ENCODE measurements at regions not wholly inside any gene's neighbourhood (a gene's known extent, or its start where the extent isn't known, plus 50 kb on each side); places are given as distances from the start of the nearest gene placed in this dataset.
"Not testable (repeated sequence)": the region's sequence is repeated elsewhere in the genome, so short reads cannot be mapped to it uniquely, and the experiment has no call there.

DNA sequence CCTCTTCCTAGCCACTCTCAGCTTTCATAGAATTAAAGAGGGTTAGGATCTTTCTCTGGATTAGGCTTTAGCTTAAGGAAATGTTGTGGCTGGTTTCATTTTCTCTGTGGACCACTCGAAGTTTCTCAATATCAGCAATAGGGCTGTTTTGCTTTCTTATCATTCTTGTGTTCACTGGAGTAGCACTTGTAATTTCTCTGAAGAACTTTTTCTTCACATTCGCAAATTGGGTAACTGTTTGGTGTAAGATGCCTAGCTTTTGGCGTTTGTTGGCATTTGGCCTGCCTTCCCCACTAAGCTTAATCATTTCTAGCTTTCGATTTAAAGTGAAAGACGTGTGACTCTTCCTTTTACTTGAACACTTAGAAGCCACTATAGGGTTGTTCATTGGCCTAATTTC lies 210.8 kb upstream of the PROX1 start:
- no peak for DNase-seq (ENCODE audit: low read depth, low spot score)

DNA sequence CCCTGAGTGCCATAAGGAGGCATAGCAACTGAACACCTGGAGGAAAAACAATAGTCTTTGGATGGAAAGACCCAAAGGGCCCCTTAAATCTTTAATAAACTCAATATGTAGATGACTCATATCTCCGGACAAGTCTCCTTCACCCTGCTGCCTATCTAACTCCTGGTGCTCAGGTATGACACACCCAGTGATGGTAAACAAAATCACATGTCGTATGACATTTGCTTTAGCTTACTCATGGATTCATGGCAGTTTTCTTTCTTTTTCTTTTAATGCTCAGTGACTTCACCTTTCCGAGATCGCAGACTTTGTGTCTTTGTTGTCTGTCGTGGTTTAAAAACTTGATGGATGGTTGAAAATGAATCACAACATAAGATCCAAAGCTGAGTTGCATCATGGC lies 208.5 kb upstream of the PROX1 start:
- no peak for DNase-seq (ENCODE audit: low read depth, low spot score)

DNA sequence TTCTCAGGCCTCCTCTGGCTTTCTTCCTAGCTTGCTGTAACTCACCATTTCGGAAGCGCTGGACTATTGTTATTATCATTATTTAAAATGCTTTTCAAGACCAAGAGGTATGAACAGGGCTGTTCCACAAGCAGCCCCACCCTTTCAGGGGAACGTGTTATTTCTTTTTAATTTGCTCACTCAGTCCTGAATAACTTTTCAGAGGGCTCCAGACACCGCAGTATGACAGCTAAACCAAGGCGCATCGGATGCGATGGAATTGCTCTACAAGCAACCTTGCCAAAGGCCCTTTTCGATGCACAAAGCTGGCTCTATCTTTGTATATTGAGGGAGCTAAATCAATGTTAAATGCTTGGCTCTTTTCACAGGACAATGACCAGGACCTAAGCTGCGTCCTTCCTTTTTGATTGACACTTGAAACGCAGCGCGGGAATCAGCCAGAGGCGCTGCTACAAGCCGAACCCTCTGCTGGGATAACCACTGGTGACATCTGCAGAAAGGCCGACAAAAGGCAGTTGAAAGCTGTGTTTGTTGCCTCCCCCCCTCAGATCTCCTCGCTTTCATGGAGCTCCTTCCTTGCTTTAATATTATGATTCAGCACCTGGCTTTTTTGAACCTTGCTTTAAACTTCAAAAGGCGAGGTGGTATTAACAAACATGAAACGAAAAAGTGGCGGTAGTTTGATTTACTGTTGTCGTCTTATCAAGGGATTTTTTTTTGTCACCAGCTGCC lies 204.7 kb upstream of the PROX1 start:
- peak; percentile 49 for DNase-seq (ENCODE audit: low read depth, low spot score)

DNA sequence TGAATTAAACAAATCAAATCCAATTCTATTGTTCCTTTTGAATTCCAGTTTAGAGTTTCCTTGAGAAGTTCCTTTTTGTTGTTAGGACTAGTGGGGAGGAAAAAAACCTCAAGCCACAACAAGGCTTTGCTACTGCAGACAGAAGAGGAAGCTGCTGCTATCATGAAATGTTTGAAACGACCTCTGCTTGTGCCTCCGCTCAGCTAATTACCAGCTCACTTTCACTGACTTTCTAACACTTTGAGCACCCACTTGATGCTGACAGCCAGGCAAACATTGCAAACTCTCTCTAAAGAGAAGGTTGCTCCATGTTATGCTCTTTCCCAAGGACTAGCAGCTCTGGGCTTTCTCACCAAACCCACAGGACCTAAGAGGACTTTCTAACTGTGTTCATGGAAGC lies 203.9 kb upstream of the PROX1 start:
- no peak for DNase-seq (ENCODE audit: low read depth, low spot score)

DNA sequence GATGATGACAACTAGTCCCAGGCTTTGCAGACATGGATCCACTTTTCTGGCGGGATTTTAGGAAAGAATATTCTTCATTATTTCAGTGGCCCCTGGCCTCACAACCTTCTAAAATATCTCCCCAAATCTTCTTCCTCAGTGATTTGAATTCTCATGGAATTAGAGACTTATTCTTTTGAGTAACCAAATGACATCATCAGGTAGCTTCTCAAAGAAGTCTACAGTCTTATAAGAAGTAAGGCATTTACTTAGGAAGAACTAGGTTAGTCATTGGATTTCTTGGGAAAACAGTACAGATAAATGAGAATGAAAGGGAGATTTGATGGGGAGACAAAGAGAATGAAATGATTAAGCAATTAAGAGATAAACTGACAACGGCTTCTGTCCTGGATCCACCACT lies 201.1 kb upstream of the PROX1 start:
- DNase-seq (ENCODE audit: low read depth, low spot score) = no peak

DNA sequence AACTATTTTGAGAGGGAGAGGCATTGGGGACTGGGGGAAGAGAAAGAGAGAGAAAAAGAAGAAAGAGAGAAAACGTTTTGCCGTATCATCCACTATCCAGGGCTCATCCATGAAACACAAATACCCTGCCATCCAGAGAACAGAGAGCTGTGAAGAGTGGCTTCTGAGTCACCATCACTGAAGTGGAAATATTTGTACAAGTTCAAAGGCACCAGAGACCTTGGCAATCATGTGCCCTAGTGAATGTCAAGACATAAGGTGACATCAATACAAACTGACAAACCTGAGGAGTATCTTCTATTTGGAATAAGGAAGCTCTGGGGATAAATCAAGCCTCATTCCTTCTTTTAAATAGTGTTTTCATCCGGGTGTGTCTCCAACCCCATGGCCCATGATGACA lies 197.2 kb upstream of the PROX1 start:
- DNase-seq (ENCODE audit: low read depth, low spot score) = no peak

DNA sequence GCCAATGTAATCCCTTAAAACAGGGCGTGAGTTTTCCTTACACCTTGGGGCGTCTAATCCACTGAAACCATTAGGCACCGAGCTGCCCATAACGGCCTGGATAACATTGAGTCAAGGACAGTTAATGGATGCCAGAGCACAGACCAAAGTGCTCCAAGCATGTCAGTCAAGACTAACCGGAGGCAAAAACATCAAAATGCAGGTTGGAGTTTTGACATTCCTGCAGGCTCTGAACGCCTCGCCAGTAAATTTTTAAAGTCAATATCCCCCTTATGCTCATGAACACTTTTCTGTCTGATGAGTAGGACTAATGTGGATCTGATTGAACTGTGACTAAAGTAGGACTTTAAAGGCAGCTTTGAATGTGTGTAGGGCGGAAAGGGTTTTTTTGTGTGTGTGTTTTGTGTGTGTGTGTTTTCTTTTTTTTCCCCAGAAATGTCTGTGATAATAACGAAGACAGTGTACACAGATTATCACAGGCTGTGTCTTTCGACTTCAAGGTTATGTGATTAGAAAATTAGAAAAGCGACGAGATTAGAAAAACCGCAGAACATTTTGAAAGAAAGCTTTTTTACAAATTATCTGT lies 194.2 kb upstream of the PROX1 start:
- DNase-seq (ENCODE audit: low read depth, low spot score) = no peak

DNA sequence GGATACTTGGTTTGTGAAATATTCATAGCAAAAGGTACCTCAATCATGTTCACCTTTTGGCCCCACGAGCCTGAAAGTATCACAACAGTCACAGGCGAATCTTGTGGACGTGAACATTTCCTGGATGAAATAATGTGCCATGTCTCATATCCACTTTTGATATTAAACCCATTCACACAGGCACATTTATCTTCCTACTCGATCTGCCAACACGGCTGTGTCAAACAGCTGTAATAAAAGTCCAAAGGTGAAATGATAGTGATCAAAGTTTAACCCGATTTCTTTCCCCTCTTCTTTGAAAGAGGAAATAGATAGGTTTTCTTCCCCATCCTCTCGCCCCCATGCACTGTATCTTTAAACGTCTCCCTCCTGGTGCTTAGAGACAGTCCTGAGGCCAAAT lies 191.2 kb upstream of the PROX1 start:
- no peak for DNase-seq (ENCODE audit: low read depth, low spot score)

DNA sequence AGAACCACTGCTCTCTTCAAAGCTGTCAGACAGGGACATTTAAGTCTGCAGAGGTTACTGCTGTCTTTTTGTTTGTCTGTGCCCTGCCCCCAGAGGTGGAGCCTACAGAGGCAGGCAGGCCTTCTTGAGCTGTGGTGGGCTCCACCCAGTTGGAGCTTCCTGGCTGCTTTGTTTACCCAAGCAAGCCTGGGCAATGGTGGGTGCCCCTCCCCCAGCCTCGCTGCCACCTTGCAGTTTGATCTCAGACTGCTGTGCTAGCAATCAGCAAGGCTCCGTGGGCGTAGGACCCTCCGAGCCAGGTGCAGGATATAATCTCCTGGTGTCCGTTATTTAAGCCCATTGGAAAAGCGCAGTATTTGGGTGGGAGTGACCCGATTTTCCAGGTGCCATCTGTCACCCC lies 179.5 kb upstream of the PROX1 start:
- DNase-seq (ENCODE audit: low read depth, low spot score) = not testable (repeated sequence)

DNA sequence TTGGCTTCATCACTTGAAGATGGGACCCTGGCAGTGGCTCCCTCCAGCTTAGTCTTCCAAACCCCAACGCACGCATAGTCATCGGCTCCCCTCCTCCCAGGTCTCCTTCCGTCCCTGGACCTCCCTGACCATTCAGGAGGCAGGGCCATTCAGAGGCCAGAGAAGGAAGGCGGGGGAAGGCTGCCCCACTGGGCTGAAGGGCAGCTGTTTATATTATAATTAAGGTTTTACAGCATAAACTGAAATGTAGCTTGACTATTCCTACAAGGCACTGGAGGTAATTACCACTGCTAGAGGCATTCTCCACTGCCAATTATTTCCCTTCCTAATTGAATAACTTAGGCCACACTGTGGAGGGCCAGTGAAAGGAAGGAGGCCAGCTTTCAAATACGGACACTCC lies 170.6 kb upstream of the PROX1 start:
- DNase-seq (ENCODE audit: low read depth, low spot score) = no peak

DNA sequence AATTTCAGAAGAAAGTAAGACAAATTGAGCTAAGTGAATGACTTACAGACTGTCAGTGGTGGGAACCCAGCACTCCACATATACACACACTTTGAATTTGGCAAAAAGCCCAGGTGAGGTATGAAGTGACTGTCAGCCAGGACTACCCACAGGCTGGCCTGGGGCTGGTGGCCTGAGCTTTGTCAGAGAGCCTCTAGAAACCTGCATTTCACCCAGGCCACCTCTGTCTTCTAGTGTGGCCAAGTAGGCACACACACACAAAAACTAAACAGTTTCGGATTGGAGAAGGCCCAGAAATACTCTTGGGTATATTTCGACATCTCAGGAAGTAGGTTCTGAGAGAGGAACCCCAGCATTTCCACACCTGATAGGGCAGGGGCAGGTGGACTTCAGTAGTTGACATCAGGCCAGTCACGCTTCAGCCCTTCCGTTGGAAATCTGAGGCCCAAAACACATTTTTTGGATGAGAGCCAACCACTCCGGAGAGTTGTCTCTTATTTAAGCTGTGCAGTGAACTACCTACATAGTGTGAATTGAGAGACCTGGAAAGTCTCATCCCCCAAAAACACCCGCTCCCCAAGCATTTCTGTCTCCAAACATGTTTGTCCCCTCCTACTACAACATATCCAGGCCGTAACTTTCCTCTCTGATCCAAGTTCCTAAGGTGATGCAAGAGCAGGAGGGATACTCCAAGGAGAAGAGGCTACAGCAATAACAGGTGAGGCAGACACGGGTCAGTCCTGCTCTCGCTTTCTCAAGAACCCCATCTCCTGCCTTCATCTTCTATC lies 167.2 kb upstream of the PROX1 start:
- DNase-seq (ENCODE audit: low read depth, low spot score) = no peak

DNA sequence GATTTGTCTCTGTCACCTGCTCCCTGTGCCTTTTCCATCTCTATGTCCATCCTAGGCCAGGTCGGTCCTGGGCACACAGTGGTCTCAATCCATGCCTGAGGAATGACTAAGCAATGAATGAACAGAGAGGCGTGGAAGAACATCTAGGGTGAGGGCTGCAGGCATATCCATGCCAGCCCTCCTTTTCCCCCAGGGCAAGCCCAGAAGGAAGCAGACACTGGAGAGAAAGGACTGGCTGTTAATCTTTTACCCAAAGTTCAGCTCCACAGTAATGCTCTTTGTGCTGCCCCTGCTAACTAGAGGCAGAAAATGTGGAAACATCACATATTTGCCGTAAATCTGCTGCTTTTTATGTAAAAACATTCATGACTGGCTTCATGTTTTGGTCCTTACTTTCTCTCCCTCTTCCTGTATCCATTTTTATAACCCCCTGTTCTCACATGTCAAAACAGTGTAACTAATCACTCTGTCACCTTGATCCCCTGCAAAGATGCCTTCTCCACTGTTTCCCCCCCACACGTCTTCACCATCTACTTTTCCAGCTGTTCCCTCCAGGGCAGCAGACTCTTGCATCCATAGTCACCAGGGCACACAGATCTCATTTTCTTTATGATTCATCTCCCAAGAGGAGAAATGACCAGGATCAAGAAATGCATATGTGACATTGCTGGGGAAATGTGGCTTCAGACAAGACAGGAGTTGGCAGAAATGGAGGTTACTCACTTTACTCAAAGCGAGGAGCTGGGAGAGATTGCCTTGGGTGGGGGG lies 166.4 kb upstream of the PROX1 start:
- DNase-seq (ENCODE audit: low read depth, low spot score) = no peak

DNA sequence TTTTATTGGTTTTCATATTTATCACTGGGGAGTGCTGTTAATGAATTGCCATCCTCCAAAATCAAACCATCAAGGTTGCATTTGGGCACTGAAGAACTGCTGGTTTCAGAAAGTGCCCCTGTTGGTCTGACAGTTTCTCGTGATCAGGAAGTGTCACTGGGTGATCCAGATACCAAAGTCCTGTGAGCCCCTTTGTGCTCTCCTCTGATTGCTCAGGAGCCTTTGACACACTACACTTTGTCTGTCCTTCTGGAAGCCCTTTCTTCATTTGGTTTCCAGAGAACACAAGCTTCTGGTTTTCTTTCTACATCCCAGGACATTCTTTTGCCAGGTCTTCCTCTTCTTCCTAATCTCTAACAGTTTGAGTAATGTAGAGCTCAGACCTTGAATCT lies 165.8 kb upstream of the PROX1 start:
- DNase-seq (ENCODE audit: low read depth, low spot score) = no peak

DNA sequence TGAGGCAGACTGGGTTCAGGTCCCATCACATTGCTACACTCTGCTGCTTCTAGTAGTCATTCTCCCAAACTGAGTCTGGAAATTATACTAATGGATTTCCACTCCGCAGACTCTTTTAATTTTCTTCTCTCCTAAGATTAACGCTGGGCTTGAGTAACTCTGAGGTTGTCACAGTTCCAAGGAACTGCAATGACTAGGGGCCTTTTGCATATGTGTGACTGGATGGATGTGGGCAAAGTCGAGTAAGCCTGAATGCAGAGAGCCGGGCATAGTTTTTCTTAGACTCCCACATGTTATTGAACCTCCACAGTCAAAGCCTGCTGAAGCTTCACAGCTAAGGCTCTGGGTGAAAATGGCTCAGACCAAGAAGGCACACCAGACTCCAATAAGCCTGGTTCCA lies 160.9 kb upstream of the PROX1 start:
- DNase-seq (ENCODE audit: low read depth, low spot score) = no peak

DNA sequence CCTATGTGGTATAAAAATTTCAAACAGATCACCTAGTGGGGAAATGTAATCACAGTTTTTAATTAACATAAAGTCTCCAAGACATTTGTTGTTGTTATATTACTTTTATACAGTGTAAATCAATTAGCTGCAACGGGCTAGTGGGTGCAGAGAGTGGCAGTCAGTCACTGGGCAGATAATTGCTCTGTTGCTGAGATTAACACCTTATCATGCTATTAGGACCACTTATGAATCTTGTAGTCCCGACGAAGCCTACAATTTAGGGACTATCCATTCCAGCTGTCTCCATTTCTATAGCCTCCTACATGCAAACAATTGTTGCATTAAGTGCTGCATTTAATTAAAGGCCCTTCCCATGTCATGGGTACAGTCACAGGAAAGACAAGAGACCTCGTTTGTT lies 158.9 kb upstream of the PROX1 start:
- no peak for DNase-seq (ENCODE audit: low read depth, low spot score)

DNA sequence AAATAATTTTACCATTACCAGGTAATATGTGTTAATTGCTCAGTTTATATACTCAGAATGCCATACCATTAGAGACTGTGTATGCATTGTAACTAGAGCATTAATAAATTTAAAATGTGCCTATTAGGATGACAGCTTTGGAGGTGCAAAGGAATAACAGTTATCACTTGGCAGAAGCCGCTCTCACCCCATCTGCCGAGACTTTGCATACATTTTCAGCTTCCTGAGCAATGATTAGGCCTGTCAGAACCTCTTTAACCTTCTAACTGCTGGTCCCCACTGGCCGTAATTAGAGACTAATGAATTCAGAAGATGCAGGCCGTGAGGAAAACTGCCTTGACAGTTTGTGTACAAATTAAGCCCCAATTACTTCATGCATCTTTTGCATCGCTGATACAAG lies 158.0 kb upstream of the PROX1 start:
- DNase-seq (ENCODE audit: low read depth, low spot score) = no peak

DNA sequence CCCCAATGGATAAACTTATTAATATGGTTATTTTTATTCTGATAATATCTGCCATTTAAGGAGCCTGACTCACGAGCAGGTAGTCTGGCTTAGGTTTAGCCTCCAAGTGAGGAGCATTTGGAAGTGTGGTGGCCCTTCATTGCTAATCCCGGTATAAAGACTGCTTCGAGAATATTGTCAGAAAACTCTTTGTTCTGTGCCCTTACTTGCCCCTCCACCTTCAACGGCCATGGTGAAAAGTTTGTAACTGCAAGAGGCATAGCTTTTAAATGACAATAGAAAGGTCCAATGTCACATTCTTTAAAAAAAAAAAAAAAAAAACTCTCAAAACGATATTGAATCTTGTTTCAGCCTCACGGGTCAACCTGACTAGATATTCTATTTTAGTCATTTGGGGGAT lies 157.4 kb upstream of the PROX1 start:
- no peak for DNase-seq (ENCODE audit: low read depth, low spot score)

DNA sequence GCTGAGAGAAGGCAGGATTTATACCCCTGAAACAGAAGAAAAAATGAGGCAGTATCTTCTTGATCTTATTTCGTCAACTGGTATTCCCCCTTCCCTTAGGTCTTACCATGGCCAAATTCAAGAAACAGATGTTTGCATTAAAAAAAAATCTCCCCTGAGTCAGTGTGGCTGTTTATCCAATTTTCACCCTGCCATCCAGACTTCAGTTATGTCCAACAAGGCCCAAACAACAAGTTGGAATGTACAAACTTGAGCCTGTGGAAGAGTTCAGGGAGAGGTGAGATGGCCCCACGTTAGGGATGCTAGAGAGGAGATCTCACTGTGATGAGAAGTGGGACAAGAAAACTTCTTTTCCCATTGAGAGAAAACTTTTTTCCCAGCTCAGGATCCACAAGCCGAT lies 147.2 kb upstream of the PROX1 start:
- no peak for DNase-seq (ENCODE audit: low read depth, low spot score)

DNA sequence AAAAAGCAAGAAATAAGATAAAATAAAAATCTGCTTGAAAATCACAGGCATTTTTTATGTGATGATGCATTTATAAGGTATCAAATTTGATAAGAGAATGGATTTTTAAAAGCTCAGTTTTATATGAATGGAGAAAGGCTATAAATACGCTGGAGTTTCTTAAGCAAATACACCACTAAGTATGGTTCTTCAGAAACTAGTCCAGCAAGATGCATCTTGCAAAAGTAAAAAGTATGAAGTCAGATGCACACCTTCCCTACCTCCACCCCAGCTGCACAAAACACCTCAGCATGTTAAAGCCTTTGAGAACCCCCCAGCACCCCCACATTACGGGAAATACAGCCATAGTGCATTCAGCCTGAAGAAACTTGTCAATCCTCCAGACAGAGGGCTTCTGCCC lies 143.1 kb upstream of the PROX1 start:
- DNase-seq (ENCODE audit: low read depth, low spot score) = no peak

DNA sequence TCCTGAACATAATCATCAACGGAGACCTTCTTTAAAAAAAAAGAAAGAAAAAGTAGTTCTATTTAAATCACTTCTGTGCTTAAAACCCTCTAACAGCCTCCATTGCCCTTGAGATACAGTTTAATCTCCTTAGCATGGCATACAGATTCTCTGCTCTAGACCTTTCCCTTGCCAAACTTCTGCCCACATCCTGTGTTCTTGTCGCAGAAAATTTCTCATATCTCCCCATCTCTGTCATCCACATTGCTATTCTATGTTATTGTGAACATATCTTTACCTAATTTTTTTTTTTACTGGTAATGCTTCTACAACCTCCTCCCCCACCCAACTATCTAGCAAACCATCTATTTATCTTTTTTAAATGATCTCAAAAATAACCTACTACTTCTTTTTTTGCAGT lies 135.7 kb upstream of the PROX1 start:
- no peak for DNase-seq (ENCODE audit: low read depth, low spot score)

DNA sequence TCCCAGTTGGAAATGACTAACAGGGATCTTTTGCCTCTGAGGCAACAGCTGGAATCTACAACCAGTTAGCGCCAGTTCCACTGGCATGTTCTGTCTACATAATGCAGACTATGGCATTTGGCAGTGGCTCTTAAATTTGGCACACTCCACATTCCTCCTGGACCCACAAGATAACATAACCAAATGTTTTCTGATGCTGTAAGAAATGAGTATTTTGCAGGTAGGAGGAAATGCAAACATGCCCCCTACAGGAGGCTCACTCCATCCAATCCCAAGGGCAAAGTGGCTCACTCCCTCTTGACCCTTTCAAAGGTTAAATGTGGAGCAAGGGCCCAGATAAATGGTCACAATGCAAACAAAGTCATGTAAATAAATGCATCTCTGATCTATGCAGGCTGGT lies 129.2 kb upstream of the PROX1 start:
- no peak for DNase-seq (ENCODE audit: low read depth, low spot score)

DNA sequence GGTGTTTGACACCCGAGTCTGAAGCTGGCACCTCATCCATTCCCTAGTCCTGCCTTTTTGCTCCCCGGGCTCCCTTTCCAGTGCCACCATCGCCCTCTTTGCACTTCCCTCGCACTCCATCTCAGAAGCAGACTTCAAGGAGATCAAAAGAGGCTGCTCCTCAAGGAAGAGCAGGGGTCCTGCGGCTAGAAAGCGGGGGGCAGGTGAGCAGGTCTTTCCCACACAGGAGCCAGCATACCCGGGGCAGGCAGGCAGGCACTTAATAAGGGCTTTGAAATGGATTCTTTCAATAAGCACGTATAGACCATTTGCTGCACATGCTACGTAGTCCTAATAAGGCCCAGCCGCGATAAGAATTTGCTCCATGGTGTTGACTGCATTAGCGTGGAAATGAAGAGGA lies 125.9 kb upstream of the PROX1 start:
- no peak for DNase-seq (ENCODE audit: low read depth, low spot score)
